ENCODE measurements at regions not wholly inside any gene's neighbourhood (a gene's known extent, or its start where the extent isn't known, plus 50 kb on each side); places are given as distances from the start of the nearest gene placed in this dataset.

DNA sequence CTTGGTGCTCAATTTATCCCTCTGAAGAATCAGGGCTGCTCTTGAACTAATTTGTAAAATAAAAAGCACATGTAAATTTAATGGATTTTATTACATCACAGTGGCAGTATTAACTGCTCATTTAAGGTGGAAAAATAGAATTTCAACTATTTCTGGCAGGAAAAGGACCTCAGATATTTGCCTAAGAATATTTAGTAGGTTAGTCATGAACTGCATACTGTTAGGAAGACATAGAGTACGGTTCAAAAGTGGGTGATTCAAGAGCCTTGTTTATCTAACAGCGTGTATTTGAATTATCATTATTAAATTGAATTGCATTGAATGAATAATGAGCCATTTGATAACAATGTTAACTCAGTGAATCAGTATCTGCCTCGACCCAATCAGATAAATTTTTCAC is 248.8 kb upstream of the PBX1 start:
- in situ Hi-C loops (cut with HindIII; ENCODE audit: low pct_unique_long_range_greater_than_20kb, low sequenced_read_pairs), result no loop called here
- ATAC-seq (no peak), DNase-seq (ENCODE audit: low read depth, low spot score) (no peak)
- ChIA-PET CTCF (no interaction called here), POLR2A (no interaction called here)
- no TSS peak for BruUV-seq (replicated peaks)
- H3K27me3 ChIP-seq (ENCODE audit: control insufficient read depth, insufficient read depth, low read length), result no peaks in the 10 kb centered on the region
- intact Hi-C loops (cut with micrococcal nuclease; ENCODE audit: unreplicated experiment), result no loop called here
- H3K27ac ChIP-seq (ENCODE audit: low read length), result no peak overlapping the region
- no peak overlapping the region for H3K4me3 ChIP-seq (ENCODE audit: low read depth in 2 of 2, low read length in 2 of 2)
- H3K9me3 ChIP-seq (ENCODE audit: control insufficient read depth, insufficient read depth, low read depth, low read length), result no peaks in the 10 kb centered on the region
- TF ChIP-seq SIN3A (IDR thresholded peaks at IDR 0.05; ENCODE audit: borderline replicate concordance, insufficient read depth, low read depth, low read length) (no peak), TCF7L2 (IDR thresholded peaks at IDR 0.05; ENCODE audit: low read depth, low read length) (no peak), POLR2AphosphoS5 (IDR thresholded peaks at IDR 0.05; ENCODE audit: low read depth, low read length) (no peak), CTCF (IDR thresholded peaks at IDR 0.05) (no peak)
- TF ChIP-seq, protein P1, sequence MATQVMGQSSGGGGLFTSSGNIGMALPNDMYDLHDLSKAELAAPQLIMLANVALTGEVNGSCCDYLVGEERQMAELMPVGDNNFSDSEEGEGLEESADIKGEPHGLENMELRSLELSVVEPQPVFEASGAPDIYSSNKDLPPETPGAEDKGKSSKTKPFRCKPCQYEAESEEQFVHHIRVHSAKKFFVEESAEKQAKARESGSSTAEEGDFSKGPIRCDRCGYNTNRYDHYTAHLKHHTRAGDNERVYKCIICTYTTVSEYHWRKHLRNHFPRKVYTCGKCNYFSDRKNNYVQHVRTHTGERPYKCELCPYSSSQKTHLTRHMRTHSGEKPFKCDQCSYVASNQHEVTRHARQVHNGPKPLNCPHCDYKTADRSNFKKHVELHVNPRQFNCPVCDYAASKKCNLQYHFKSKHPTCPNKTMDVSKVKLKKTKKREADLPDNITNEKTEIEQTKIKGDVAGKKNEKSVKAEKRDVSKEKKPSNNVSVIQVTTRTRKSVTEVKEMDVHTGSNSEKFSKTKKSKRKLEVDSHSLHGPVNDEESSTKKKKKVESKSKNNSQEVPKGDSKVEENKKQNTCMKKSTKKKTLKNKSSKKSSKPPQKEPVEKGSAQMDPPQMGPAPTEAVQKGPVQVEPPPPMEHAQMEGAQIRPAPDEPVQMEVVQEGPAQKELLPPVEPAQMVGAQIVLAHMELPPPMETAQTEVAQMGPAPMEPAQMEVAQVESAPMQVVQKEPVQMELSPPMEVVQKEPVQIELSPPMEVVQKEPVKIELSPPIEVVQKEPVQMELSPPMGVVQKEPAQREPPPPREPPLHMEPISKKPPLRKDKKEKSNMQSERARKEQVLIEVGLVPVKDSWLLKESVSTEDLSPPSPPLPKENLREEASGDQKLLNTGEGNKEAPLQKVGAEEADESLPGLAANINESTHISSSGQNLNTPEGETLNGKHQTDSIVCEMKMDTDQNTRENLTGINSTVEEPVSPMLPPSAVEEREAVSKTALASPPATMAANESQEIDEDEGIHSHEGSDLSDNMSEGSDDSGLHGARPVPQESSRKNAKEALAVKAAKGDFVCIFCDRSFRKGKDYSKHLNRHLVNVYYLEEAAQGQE (IDR thresholded peaks at IDR 0.05; ENCODE audit: insufficient read depth in 1 of 2, low read depth in 2 of 2, low read length in 1 of 2), result no peak
- H3K36me3 ChIP-seq (ENCODE audit: control insufficient read depth, insufficient read depth, low read length), result no peaks in the 10 kb centered on the region
- H3K4me1 ChIP-seq (ENCODE audit: control insufficient read depth, insufficient read depth, low read length), result no peaks in the 10 kb centered on the region

GRCh38 chr1:164311377-164311776 is 247.6 kb upstream of the PBX1 start:
- in situ Hi-C loops (cut with HindIII; ENCODE audit: low pct_unique_long_range_greater_than_20kb, low sequenced_read_pairs), result no loop called here
- intact Hi-C loops (cut with micrococcal nuclease; ENCODE audit: unreplicated experiment), result no loop called here
- H3K36me3 ChIP-seq (ENCODE audit: control insufficient read depth, insufficient read depth, low read length), result no peaks in the 10 kb centered on the region
- CTCF ChIA-PET, result no interaction called here
- no peak overlapping the region for H3K4me3 ChIP-seq (ENCODE audit: low read depth in 2 of 2, low read length in 2 of 2)
- H3K4me1 ChIP-seq (ENCODE audit: control insufficient read depth, insufficient read depth, low read length), result no peaks in the 10 kb centered on the region
- H3K27me3 ChIP-seq (ENCODE audit: control insufficient read depth, insufficient read depth, low read length), result no peaks in the 10 kb centered on the region
- no peak for TF ChIP-seq TCF7L2 (IDR thresholded peaks at IDR 0.05; ENCODE audit: low read depth, low read length)
- no peak for TF ChIP-seq CTCF (IDR thresholded peaks at IDR 0.05)
- TF ChIP-seq POLR2AphosphoS5 (IDR thresholded peaks at IDR 0.05; ENCODE audit: low read depth, low read length), result no peak
- TF ChIP-seq, protein P1 (IDR thresholded peaks at IDR 0.05; ENCODE audit: insufficient read depth in 1 of 2, low read depth in 2 of 2, low read length in 1 of 2), result no peak
- TF ChIP-seq SIN3A (IDR thresholded peaks at IDR 0.05; ENCODE audit: borderline replicate concordance, insufficient read depth, low read depth, low read length), result no peak
- ATAC-seq (no peak), DNase-seq (ENCODE audit: low read depth, low spot score) (no peak)
- H3K9me3 ChIP-seq (ENCODE audit: control insufficient read depth, insufficient read depth, low read depth, low read length), result no peaks in the 10 kb centered on the region
- H3K27ac ChIP-seq (ENCODE audit: low read length), result no peak overlapping the region
- POLR2A ChIA-PET, result no interaction called here
- no TSS peak for BruUV-seq (replicated peaks)
